Activated naive CD4-positive, alpha-beta T cell treated with Interleukin-2 at 50 U/mL for 16 hours (primary cell): ENCODE measurements at regions not wholly inside any gene's neighbourhood (a gene's known extent, or its start where the extent isn't known, plus 50 kb on each side); places are given as distances from the start of the nearest gene placed in this dataset.

Experiments
- DNase-seq: peaks from one replicate; pipeline ENCODE4 v3.0.0-alpha.2; 2020

DNA sequence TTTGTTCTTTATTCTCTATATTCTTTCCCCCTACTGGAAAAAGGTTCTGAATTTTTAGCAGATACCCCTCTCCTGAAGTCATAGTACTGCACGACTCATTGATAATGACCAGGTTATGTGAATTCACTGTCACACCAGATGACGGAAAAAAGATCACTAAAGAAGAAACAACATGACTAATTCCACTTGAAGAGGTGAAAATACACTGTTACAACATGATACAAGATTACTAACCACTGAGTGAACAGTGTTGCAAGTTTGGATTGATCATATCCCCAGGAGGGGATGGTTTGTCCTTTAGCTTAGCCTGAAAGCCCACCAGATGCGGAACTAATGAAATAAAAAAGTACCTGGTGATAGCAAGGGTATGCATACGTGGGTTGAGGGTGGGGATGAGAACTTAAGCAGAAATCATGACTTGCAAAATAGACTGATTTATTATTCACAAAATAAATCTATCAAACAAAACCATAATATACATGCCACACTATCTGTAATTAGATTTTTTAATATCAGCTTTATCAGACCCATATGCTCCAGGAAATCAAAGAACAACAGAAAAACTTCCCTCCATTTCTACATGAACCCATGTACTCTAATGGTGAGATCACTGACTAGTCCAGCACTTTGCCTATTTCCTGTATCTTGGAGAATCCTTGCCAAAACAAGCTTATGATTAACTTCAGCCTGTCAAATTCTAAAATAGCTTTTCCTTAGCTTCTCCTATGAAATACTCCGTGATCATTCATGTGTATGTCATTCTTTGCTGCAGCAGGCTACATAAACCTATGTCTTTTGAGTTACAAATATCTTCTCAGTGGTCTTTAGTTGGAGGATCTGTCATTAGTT lies 257.4 kb upstream of the AGA start:
- DNase-seq = no peak

- no peak for DNase-seq
Measured at GRCh38 chr4:177706916-177707315, 264.7 kb upstream of the AGA start.

- DNase-seq = no peak
Measured at GRCh38 chr4:177713454-177713853, 271.2 kb upstream of the AGA start.

- DNase-seq = no peak
Measured at GRCh38 chr4:177717407-177717806, 275.2 kb upstream of the AGA start.

- no peak for DNase-seq
Measured at GRCh38 chr4:177718514-177718913, 276.3 kb upstream of the AGA start.

DNA sequence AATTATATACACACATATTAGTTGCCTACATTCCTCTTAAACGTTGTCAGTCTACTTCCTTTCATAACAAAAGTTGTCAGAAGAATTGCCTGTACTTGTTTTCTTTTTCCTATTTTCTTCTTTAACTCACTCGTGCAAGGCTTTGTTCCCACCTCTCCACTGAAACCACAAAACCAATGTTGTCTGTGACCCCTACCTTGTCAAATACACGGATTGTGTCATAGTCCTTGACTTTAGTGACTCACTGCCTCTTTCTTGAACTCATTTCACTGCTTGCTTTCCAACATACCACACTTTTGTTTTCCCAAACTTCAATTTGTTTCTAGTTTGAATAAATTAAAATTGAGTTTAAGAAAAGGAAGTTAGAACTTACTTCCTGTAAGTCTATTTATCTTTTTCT lies 283.9 kb upstream of the AGA start:
- DNase-seq = no peak

DNA sequence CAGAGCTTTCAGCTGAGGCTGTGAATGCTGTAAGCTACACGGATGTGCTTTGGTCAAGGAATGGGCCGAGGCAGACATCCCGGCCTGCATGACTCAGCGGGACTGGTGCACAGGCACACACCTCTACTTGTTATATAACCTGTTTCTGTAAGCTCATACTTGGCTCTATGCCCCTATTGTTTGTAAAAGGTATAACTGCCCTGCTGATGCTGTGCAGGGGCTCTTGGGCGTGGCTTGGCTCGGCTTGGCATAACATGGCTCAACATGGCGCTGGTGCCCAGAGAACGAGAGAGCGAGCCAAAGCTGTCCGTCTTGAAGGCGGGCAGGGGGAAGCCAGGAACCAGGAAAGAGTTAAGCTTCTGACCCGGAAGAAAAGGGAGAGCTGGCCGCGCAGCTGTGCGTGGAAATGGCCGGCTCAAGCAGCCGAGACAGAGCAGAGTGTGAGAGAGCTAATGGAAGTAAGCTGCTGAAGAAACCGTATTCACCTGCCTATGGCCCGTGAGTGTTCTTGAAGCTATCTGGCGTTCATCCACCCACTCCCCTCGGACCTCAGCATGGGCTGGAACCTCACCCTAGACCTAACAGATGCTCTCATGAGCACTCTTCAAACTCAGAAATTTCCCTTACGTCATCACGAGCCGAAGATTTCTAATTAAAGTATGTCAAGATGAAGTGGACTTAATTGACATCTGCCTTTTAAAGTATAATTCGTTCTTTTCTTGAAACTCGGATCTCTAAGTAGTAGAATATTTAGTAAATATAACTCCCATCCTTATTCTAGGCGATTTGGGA lies 286.3 kb upstream of the AGA start:
- no peak for DNase-seq

DNA sequence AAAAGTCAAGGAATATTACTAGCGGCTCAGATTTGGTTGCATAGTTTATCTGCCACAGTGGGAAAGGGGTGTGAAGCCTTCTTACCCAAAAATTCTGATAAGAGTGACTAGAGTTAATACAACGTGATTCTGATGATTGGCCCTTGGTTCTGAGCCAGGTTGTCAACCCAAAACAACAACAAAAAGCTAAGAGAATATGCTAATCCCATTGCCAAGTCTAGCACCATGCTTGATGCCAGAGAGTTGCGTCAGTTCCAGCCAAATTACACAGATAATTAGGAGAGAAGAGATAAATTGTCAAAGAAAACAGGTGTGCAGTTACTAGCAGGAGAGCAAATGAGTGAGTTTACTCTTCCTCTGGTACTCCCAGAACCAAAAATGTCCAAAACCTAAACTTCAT lies 287.4 kb upstream of the AGA start:
- DNase-seq = no peak

GRCh38 chr4:177737387-177737940 lies 295.2 kb upstream of the AGA start:
- DNase-seq = no peak

- DNase-seq = no peak
Measured at GRCh38 chr4:177740563-177740962, 298.3 kb upstream of the AGA start.

DNA sequence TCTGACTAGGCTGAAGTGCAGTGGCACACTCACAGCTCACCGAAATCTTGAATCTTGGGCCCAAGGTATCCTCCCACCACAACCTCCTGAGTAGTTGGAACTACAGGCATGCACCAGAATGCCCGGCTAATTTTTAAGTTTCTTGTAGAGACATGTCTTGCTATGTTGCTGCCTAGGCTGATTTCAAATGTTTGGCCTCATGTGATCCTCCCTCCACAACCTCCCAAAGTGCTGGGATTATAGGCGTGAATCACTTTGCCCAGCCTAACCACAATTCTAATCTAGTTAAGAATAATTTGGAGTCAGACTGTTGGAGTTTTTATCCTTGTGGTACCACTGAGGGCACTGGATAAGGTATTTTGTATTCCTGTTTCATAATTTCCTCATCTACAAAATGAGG lies 317.5 kb upstream of the AGA start:
- no peak for DNase-seq

- no peak for DNase-seq
Measured at GRCh38 chr4:177761692-177762091, 319.5 kb upstream of the AGA start.

DNA sequence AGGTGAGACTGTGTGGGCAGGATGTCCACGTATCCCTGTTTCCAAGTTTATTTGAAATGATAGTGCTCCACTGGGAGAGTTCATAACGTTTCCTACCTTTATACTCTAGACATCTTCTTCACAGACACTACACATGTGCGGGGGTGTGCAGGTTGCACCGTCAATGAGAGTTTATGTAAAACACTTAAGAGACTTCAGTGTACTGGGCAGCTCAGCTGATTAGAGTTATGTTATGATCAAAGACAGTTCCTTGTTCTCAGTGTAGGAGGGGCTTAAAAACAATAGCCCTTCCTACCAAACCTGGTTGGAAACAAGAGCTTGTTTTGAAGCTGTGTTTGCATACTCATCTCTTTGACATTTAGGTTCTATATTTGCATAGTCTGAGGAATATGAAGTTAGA lies 326.9 kb upstream of the AGA start:
- DNase-seq = no peak

DNA sequence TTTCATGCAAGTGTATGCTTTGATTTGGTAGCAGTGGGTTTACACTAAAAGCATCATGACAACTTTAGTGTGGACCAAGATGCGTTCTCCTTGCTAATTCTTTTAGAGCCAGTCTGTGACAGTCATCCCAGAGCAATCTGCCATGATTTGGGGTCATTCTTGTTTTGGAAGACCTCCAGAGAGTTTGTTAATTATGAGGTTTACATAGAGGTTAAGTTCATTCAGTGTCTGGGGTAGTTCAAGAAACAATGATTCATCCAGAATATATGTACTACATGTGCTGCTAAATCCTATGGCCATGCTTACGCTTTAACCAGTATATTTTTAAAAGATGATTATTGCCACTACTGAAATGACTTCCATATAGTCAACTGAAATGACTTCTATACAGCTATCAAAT lies 328.5 kb upstream of the AGA start:
- DNase-seq = no peak

- no peak for DNase-seq
Measured at GRCh38 chr4:177771645-177772044, 329.4 kb upstream of the AGA start.

GRCh38 chr4:177778623-177779022 lies 336.4 kb upstream of the AGA start:
- DNase-seq = no peak

GRCh38 chr4:177785000-177785399 lies 342.8 kb upstream of the AGA start:
- no peak for DNase-seq

DNA sequence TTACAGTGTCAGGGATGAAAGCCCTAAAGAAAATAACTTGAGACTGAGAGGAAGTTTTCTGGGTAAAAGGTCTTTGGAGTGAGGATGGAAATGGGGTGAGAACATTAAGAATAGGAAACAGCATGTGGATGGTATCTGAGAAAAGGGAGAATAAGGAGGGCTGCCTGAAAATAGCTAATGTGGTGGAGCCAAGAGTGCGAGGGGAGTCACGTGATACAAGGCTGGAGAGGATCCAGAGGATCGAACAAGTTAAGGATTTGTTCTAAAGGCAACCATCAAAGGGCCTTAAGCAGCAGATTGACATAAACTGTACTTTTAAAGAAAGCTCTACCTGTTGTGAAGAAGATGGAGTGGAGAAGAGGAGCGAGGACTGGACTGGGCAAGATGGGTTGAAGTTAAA lies 347.4 kb upstream of the AGA start:
- no peak for DNase-seq

GRCh38 chr4:177791188-177791587 lies 349.0 kb upstream of the AGA start:
- no peak for DNase-seq

DNA sequence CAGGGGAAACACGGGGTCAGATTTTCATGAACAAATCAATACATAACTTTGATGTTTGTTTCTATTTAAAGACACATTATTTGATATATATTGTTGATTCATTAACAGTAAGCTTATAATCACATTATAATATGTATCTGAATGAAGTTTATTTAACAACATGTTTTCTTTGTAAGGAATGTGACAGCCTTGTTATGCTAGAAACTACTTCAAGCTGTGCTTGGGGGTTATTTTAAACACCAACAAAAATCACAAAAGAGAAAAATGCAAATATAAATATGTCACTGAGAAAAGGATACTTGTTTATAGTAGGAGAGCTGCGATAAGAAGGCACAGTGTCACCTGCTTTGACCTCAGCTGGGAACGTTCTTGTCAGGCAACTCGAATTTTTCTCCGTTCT lies 354.6 kb upstream of the AGA start:
- DNase-seq = no peak

DNA sequence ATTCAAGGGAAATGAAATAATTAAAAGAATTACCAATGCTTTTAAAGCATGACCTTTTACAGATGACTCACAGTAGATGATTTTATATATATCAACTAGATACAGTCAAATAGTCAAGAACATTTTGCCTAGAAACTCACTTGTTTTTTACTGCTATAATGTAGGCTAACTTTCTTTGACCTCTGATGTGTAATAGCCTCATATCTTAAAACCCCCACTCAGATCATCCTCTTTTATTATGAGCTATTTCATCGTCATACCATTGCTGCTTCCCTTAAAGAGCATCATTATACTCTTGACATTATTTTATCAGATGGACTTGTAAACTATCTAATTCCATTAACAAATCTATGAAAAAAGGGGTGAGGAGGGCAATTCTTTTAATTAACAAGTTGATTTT lies 355.9 kb upstream of the AGA start:
- no peak for DNase-seq

DNA sequence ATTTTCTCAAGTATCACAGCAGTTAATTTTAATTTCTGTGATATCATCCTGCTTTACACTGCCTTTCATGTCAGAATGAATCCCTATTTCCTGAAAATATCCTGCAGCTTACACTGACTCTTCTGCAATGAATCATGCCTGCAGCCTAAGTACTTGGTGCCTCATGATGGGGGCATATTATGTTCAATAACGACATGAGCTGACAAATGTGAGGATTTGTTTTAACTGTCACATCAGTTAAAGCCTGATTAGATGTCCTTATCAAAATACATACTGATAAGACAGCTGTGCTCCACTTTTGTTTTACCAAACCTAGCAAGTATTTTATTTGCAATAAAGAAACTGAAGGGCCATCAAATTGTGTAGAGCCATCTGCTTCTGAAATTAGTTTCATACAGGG lies 359.9 kb upstream of the AGA start:
- DNase-seq = no peak

- no peak for DNase-seq
Measured at GRCh38 chr4:177802661-177803060, 360.4 kb upstream of the AGA start.

- no peak for DNase-seq
Measured at GRCh38 chr4:177803151-177803550, 360.9 kb upstream of the AGA start.
